Stomach (tissue), 8 donors: ENCODE measurements at regions not wholly inside any gene's neighbourhood (a gene's known extent, or its start where the extent isn't known, plus 50 kb on each side); places are given as distances from the start of the nearest gene placed in this dataset.

ENCODE experiments used
- DNase-seq, 2 donors: peaks; one replicate each; pipeline versions ENCODE4 v3.0.0 to v3.0.0-alpha.2; 2013 to 2019
- H3K27ac ChIP-seq, 5 donors: fragments of 200-600 bp in 4 of 5; sonication (generic) in 4 of 5; one replicate each; pipeline ENCODE4 v1.5.1; 2013 to 2019; ENCODE audit warnings: mild to moderate bottlenecking in 1 of 5, moderate library complexity in 1 of 5
- H3K27me3 ChIP-seq, 3 donors: fragments of 200-600 bp; sonication (generic); one replicate each; pipeline ENCODE4 v1.5.1; 2017 to 2019; ENCODE audit warnings: mixed run types in 1 of 3
- H3K36me3 ChIP-seq, 4 donors: fragments of 200-600 bp; sonication (generic); 1 replicate in 3 of 4; 2 replicates in 1 of 4; pipeline ENCODE4 v1.5.1; 2016 to 2019
- H3K4me1 ChIP-seq, 4 donors: fragments of 200-600 bp; sonication (generic); one replicate each; pipeline ENCODE4 v1.5.1; 2016 to 2019
- H3K4me3 ChIP-seq, 4 donors: fragments of 200-600 bp; sonication (generic) in 3 of 4; one replicate each; pipeline ENCODE4 v1.5.1; 2016 to 2019; ENCODE audit warnings: mild to moderate bottlenecking in 1 of 4
- H3K9me3 ChIP-seq, 4 donors: fragments of 200-600 bp; sonication (generic); one replicate each; pipeline ENCODE4 v1.5.1; 2016 to 2019
- CTCF ChIP-seq, 7 experiments: fragments of 450-650 bp in 4 of 7; fragments of 200-600 bp in 3 of 7; sonication (generic) in 3 of 7; IDR thresholded peaks; one replicate each; pipeline ENCODE4 v1.5.1; 2016 to 2019; ENCODE audit warnings: antibody characterized with exemption in 7 of 7, control low read depth in 2 of 7, mild to moderate bottlenecking in 1 of 7
- EP300 ChIP-seq: sonication (generic); formaldehyde crosslinking; IDR thresholded peaks from one replicate; pipeline ENCODE4 v1.6.1; 2017; ENCODE audit warnings: antibody characterized with exemption
- POLR2A ChIP-seq, 4 donors: fragments of 450-650 bp; IDR thresholded peaks; one replicate each; pipeline ENCODE4 v1.6.1; 2016; ENCODE audit warnings: antibody characterized with exemption in 4 of 4, control low read depth in 2 of 4, mild to moderate bottlenecking in 1 of 4, moderate library complexity in 1 of 4
- POLR2AphosphoS5 ChIP-seq, 3 donors: sonication (generic); formaldehyde crosslinking; IDR thresholded peaks; one replicate each; pipeline ENCODE4 v1.6.1; 2016; ENCODE audit warnings: antibody characterized with exemption in 3 of 3
- WGBS, 5 donors: extraction: QIAGEN DNeasy Blood & Tissue Kit in 3 of 5; methylation state at CpG; one replicate each; pipeline versions ENCODE4 v1.1.5 to v1.1.7; 2013 to 2018; 5-methylcytosine and 5-hydroxymethylcytosine counted together
- intact Hi-C: fragments of 100-400 bp; cut with DNase I; formaldehyde crosslinking; loops from one replicate; pipeline ENCODE4 v1.15.1; 2023; ENCODE audit warnings: low total_unique reads
- donor health status: healthy with polysubstance abuse.
- donor health status: Bipolar disorder and iron deficiency.
- donor health status: healthy.

GRCh38 chr1:238492271-238492670, 601.5 kb upstream of the ZP4 start:
- no peaks in the 10 kb centered on the region for H3K9me3 ChIP-seq
- WGBS, 5 donors = 85 to 97% (median 92%) methylated on average over 6 to 11 of the region's 11 CpGs
- H3K27ac ChIP-seq = no peak overlapping the region
- intact Hi-C loops = no loop called here
- no peak for DNase-seq
- H3K36me3 ChIP-seq = no peaks in the 10 kb centered on the region
- H3K4me3 ChIP-seq = no peak overlapping the region
- TF ChIP-seq CTCF (IDR thresholded peaks at IDR 0.05) (no peak), POLR2AphosphoS5 (IDR thresholded peaks at IDR 0.05) (no peak), POLR2A (IDR thresholded peaks at IDR 0.05) (no peak), EP300 (no peak)
- no peaks in the 10 kb centered on the region for H3K4me1 ChIP-seq
- H3K27me3 ChIP-seq = no peaks in the 10 kb centered on the region

- 85 to 95% (median 93%) methylated on average over 12 of the region's 12 CpGs for WGBS, 5 donors
- no peaks in the 10 kb centered on the region for H3K27me3 ChIP-seq
- no peaks in the 10 kb centered on the region for H3K36me3 ChIP-seq
- no peaks in the 10 kb centered on the region for H3K4me1 ChIP-seq
- no peaks in the 10 kb centered on the region for H3K9me3 ChIP-seq
- H3K27ac ChIP-seq = no peak overlapping the region
- intact Hi-C loops = no loop called here
- H3K4me3 ChIP-seq = no peak overlapping the region
- no peak for TF ChIP-seq POLR2AphosphoS5 (IDR thresholded peaks at IDR 0.05)
- TF ChIP-seq POLR2A (IDR thresholded peaks at IDR 0.05) = no peak
- no peak for TF ChIP-seq EP300
- no peak for TF ChIP-seq CTCF (IDR thresholded peaks at IDR 0.05)
- no peak for DNase-seq
Measured at GRCh38 chr1:238491265-238491664, 600.5 kb upstream of the ZP4 start.

- Histone ChIP-seq H3K36me3 (no peaks in the 10 kb centered on the region), H3K27me3 (no peaks in the 10 kb centered on the region), H3K4me3 (no peak overlapping the region), H3K4me1 (no peaks in the 10 kb centered on the region), H3K27ac (no peak overlapping the region), H3K9me3 (no peaks in the 10 kb centered on the region)
- 80 to 86% (median 81%) methylated on average over 3 of the region's 3 CpGs for WGBS, 5 donors
- no peak for DNase-seq
- no peak for TF ChIP-seq EP300
- TF ChIP-seq POLR2A (IDR thresholded peaks at IDR 0.05) = no peak
- TF ChIP-seq CTCF (IDR thresholded peaks at IDR 0.05) = no peak
- no peak for TF ChIP-seq POLR2AphosphoS5 (IDR thresholded peaks at IDR 0.05)
- intact Hi-C loops = no loop called here
Measured at GRCh38 chr1:238489006-238489405, 598.3 kb upstream of the ZP4 start.

GRCh38 chr1:238488401-238488800, 597.7 kb upstream of the ZP4 start:
- no peaks in the 10 kb centered on the region for H3K9me3 ChIP-seq
- no peaks in the 10 kb centered on the region for H3K36me3 ChIP-seq
- H3K4me1 ChIP-seq = no peaks in the 10 kb centered on the region
- 76 to 89% (median 83%) methylated on average over 2 of the region's 2 CpGs for WGBS, 5 donors
- no peaks in the 10 kb centered on the region for H3K27me3 ChIP-seq
- TF ChIP-seq CTCF (IDR thresholded peaks at IDR 0.05) (no peak), EP300 (no peak), POLR2AphosphoS5 (IDR thresholded peaks at IDR 0.05) (no peak), POLR2A (IDR thresholded peaks at IDR 0.05) (no peak)
- no peak for DNase-seq
- intact Hi-C loops = no loop called here
- H3K27ac ChIP-seq = no peak overlapping the region
- H3K4me3 ChIP-seq = no peak overlapping the region

GRCh38 chr1:238487931-238488330, 597.2 kb upstream of the ZP4 start:
- WGBS, 5 donors = 75 to 85% (median 80%) methylated on average over 1 of the region's 1 CpG
- Histone ChIP-seq H3K4me1 (no peaks in the 10 kb centered on the region), H3K9me3 (no peaks in the 10 kb centered on the region), H3K4me3 (no peak overlapping the region), H3K27me3 (no peaks in the 10 kb centered on the region), H3K27ac (no peak overlapping the region), H3K36me3 (no peaks in the 10 kb centered on the region)
- TF ChIP-seq CTCF (IDR thresholded peaks at IDR 0.05) = no peak
- no peak for TF ChIP-seq EP300
- TF ChIP-seq POLR2AphosphoS5 (IDR thresholded peaks at IDR 0.05) = no peak
- TF ChIP-seq POLR2A (IDR thresholded peaks at IDR 0.05) = no peak
- intact Hi-C loops = no loop called here
- no peak for DNase-seq
